Amniotic epithelial cell (primary cell): ENCODE measurements at regions not wholly inside any gene's neighbourhood (a gene's known extent, or its start where the extent isn't known, plus 50 kb on each side); places are given as distances from the start of the nearest gene placed in this dataset.
"Not testable (repeated sequence)": the region's sequence is repeated elsewhere in the genome, so short reads cannot be mapped to it uniquely, and the experiment has no call there.

ENCODE experiments used
- DNase-seq: peaks from one replicate; pipeline ENCODE4 v3.0.0-alpha.2; 2010; ENCODE audit warnings: low read depth

DNA sequence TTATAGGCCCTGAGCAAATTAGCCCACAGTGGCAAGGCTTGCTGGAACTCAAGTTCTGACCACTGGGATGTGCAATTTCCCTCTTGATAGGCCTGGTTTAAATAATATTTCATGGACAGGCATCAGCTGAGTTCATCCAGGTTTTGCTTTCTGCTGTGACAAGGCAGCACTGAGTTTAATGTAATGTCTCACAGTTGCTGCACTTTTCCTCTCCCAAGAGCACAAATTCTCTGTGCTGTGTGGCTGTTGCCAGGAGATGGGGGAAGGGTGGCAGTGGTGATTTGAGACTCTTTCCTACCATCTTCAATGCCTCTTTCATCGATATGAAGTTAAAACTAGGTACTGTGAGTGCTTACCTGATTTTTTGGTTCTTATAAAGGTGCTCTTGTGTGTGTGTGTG, 272.8 kb upstream of the STXBP6 start:
- no peak for DNase-seq

DNA sequence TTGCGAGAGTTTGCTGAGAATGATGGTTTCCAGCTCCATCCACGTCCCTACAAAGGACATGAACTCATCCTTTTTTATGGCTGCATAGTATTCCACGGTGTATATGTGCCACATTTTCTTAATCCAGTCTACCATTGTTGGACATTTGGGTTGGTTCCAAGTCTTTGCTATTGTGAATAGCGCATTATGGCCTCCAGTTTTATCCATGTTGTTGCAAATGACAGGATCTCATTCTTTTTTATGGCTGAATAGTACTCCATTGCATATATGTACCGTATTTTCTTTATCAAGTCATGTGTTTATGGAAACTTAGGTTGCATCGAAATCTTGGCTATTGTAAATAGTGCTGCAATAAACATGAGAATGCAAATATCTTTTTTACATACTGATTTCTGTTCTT, 266.1 kb upstream of the STXBP6 start:
- DNase-seq = not testable (repeated sequence)

DNA sequence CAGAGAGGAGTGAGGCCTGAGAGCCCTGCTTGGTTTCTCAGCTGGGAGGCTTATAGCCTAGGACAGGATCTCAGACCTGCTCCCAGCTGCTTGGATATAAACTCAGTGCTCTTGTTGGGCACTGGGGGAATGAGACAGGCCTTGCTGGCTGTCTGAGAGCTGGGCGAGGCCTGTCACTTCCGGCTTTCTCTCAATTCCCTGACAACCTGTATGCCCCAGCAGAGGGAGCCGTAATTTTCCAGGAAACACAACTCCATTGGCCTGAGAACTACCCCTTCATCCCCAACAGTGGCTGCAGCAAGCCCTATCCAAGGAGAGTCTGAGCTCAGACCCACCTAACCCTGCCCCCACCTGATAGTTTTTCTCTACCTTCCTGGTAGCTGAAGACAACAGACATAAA, 258.3 kb upstream of the STXBP6 start:
- DNase-seq = no peak

DNA sequence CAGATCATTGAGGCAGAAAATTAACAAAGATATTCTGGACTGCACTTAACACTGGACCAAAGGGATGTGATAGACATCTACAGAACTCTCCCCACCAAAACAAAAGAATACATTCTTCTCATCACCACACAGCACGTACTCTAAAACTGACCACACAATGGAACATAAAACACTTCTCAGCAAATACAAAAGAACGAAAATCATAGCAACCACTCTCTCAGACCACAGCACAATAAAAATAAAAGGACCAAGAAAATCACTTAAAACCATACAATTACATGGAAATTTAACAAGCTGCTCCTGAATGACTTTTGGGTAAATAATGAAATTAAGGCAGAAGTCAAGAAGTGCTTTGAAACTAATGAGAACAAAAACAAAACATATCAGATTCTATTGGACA, 254.0 kb upstream of the STXBP6 start:
- DNase-seq = no peak

DNA sequence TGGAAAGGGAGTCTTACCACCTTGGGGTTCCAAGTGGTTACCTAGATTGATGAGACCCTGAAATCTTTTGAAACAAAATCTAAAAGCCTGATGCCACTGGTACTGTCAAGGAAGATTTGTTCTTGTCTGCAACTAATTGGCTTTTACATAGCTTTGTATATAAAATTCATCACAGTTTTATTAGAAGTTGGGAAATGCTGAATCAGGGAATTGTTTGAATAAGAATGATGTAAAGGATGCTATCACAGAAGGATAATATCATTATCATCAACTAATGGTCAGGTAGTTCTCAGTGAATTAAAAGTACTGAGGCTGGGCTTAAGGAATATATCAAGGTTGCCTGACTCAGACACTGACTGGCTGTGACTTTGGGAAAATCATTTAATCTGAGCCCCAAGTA, 248.3 kb upstream of the STXBP6 start:
- DNase-seq = no peak

DNA sequence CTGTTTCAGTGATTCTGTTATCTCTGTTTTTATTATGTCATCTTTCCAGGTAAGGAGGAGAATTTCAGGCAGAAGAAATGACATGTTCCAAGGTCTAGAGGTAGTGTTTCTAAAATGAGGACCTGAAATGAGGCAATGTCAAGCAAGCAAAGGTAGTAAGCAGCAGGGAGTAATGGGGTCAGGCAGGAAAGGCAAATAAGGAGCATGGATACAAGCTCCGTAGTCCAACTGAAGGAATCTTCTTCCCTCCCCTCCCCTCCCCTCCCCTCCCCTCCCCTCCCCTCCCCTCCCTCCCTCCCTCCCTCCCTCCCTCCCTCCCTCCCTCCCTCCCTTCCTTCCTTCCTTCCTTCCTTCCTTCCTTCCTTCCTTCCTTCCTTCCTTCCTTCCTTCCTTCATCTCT, 240.2 kb upstream of the STXBP6 start:
- not testable (repeated sequence) for DNase-seq

DNA sequence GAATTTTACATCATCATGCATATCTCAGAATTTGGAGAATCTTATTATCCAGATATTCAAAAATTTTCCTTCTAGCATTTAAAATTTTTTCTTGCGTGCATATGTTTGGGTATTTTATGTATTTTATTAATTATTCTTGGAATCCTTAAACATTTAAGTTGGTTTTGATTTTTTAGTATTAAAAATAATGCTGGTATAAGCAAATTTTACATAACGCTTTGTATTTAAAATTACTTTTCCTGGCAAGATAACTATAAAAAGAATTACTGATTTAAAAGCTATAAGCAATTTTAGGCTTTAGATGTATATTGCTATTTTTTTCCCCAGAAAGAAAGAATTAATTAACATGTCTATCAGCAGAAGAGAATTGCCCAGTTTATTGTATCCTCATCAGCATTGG, 224.6 kb upstream of the STXBP6 start:
- DNase-seq = no peak

DNA sequence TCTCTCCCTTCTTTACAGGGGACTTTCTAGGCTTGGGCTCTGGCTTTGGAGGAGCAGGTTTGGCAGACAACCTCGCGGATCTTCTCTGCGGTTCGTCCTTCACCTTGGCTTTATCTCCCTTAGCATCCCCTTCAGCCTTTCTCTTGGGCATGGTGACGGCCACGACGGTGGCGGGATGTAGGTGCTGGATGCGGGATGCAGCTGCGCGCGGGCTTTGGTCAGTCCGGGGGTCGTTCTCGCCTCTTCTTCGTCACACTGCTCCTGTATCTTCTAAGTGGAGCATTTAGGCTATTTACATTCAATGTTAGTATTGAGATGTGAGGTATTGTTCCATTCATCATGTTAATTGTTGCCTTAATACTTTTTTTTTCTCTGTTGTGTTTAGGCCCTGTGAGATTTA, 217.2 kb upstream of the STXBP6 start:
- DNase-seq = no peak

DNA sequence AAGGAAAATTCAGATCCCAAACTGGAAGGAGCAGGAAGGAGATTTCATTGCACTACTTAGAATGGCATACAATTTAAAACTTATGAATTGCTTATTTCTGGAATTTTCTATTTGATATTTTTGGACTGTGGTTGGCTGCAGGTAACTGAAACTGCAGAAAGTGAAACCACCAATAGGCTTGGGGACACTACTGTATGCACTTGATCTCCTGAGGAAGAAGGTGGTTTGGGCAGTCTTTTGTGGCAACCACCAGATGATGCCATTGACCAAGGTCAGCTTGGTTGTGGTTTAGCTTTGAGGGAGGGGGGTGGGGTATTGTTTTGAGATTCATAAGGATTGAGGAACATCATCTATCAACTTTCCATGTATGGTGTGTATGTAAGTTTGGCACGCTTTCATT, 209.5 kb upstream of the STXBP6 start:
- DNase-seq = no peak

DNA sequence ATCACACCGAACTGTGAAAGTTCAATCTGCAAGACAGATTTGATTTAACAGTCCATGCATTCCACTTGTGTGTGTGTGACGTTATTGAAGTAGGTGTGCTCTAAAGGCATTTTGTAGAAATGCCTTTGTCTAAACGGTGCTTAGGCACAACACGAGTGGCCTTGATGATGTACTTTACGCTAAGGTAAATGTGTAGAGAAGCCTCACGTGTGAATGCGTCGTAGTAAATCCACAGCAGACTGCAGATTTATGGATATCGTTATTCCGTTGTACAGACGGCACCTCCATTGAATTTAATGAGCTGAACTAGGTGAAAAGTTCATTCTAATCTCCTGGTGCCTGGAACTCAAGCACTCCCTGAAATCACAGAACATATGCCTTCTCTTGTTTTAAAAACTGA, 202.8 kb upstream of the STXBP6 start:
- DNase-seq = no peak

DNA sequence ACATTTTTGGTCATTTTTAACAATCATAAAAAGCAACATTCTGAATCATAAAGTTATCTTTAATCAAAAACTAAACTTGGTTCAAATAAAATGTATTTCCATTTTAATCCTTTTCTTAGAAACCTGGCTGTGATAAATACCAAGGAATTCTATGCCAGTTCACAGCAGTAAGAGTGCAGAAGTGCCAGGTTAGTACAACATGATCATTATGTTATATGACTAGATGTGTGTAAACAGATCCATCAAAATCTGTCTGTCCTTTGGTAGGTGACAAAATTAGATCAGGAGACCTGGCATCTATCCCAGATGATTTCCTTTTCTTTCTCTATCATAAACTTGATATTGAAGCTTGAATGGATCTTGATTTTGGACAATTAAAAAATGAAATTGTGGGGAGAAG, 200.6 kb upstream of the STXBP6 start:
- no peak for DNase-seq

DNA sequence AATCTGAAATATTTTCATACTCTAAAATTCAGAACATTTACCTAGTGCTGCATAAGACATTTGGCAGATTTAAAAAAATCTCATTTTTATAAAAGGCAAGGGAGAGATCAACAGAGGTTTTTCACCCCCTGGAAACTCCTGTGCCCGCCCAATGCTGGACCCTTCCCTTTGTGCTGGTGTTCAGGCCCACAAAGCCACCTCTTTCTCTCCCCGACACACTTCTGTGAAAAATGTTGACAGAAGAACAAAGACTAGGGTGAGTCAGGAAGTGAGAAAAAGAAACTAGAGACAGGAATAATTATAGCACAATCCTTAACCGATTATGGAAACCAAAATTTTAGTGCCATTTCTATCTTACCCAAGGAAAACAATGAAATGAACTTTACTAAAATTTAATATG, 197.7 kb upstream of the STXBP6 start:
- DNase-seq = no peak

DNA sequence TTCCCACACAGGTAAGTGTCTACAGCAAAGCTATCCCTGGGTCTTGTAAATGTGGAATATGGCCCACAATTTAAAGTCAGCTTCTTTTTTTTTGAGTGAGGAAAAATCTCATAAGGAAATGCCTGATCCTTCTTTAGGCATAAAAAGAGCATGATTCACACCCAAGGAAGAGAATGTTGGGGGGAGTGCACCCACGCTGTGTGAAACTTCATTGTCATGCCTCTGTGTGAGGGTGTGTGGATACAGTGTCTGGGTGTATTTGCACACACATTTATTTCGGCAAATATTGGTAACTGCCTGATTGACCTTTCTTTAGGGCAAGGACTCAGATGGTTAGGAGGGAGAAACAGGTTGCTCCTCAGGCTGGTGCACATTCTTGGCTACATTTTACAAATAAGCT, 196.8 kb upstream of the STXBP6 start:
- no peak for DNase-seq

DNA sequence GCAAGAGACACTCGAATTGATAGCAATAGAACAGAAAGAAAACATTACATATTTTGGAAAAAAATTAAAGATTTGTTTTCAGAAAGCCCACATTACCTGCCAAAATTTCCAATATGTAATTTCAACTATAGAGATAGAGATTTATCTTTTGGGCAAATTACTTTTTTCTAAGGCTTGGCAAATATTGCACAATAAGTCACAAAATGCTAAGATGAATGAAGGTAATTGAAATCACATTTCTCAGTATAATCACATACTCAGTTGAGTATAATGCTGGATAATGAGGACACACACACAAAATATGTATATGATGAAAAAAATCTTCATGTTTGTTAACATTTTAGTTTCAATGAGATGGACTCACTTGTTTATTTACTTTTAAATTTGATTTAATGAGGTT, 189.2 kb upstream of the STXBP6 start:
- DNase-seq = no peak

DNA sequence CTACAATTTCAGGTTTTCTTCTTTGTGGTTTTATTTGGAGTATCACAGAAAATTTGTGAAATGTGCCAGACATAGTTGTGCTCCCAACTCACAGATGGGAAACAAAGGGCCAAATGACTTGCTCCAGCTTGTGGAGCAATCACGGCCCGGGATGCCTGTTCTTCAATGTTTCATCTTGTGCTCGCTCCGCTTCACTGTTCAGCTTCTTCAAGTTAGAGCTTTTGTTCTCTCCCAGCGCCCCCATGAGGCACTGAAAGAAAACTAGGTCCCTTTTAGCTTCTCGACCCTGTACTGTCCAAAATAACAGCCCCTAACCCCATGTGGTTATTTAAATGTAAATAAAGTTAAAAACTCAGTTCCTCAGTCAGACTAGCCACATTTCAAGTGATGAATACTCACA, 187.9 kb upstream of the STXBP6 start:
- DNase-seq = peak; percentile 40

DNA sequence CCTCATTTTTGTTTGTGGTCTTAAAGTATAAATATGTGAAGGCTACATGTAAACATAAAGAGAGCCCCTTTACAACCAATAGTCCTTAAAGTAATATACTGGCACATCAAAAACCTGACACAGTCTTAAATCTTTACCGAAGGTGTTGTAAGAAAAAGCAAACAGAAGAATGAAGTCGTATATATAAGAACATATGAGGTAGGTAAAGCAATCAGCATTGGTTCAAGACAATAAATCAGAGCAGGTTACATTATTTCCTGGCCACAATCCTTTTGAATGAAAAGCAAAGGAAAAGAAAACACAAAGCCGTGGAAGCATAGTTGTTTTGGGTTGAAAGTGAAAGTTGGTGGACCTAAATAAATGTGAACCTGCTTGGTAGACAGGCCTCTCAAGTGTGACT, 183.7 kb upstream of the STXBP6 start:
- no peak for DNase-seq

DNA sequence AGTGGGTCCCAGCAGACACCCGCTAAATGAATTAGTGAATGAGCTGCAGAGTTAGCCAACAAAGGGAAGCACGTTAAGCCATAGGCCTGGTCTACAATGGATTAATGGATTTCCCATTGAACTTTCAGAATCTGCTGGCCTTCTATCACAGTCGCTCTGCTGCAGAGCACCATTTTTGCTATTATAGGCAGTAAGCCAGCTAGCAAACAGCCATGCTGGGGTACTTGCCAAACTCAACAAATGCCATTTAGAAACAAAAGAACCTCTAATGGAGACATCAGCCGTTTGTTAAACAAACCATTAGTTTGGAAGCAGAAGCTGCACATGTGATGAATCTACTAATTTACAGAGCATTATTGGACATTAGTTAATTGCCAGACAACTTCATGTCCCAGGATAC, 181.1 kb upstream of the STXBP6 start:
- DNase-seq = no peak

DNA sequence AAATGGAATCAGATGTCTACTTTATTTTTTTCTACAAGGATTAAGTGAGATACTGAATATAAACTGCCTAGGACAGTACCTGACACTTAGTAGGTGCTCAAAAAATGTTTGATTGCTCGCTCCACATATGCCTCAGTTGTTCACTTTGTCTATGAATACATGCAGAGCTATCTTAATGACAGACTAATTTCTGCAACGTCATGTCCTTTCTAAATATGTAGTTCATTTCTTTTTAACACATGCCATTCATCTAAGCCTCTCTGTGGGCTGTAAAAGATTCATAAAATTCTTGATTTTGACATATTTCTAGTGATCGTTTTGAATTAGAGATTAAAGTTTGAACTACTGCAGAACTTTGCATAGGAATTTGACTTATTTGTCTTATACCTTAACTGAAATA, 176.3 kb upstream of the STXBP6 start:
- no peak for DNase-seq

DNA sequence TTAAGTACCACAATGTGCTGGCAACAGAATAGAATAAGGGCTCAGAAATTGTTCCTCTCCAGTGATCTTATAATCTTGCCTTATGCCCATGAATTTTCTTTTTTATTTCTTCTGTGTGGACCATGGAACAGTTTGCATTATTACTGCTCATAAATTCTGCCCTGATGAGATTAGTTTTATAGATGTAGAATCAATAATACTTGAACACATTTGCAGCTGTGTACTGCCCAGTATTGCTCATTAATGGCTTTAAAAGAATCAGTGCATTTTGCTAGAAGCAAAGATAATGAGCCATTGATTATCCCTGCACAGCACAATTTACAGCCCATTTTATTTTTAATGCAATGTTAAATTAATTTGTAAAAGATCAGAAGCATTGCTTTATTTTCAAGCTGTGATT, 172.3 kb upstream of the STXBP6 start:
- DNase-seq = no peak

DNA sequence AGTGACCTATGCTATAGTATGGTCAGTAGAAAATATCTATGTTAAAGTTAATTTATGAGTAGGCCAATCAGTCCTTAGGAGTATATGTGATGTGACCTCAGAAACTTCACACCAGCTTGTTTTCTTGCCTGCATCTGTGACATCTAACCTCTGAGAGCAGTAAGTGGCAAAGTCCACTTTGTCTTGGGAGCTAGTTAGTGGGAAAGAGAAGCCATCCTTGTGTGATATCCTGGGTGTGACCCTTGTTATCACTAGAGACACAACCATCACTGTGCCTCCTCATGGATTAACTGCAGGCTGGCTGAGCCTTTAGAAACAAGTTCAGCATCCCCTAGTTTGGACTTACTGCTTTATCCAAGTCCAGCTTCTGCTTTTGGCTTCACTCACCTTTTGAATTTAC, 170.6 kb upstream of the STXBP6 start:
- DNase-seq = no peak

DNA sequence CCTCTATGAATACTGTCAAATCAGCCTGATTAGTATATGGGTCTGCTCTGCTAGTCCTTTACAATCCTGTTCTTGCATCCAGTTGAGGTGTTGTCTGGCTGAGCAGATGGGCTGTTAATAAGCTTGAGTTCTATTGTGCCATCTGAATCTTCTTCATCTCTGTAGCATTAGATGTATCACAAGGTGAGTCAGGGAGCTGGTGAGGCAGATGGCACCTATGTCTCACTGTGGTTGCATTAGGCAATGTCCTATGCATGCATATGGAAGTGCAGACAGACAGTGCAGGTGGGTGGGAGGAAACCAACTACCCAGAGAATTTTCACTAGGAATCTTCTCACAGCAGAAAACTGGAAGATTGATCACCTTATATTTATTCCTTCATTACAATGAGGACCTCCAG, 165.7 kb upstream of the STXBP6 start:
- no peak for DNase-seq

DNA sequence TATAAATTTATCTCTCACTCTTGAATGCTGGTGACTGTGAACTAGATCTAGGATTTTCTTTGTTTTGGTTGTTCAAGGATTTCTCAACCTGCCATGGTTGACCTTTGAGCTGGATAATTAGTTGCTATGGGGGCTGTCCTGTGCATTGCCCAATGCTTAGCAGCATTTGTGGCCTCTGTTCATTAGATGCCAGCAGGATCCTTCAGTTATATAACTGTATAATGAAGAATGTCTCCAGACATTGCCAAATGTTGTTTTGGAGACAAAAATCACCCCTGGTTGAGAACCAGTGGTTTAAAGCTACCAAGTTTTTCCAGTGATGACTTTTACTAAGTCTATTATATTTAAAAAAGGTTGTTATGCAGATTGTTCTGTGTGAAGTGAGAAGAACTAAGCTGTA, 147.9 kb upstream of the STXBP6 start:
- DNase-seq = no peak

DNA sequence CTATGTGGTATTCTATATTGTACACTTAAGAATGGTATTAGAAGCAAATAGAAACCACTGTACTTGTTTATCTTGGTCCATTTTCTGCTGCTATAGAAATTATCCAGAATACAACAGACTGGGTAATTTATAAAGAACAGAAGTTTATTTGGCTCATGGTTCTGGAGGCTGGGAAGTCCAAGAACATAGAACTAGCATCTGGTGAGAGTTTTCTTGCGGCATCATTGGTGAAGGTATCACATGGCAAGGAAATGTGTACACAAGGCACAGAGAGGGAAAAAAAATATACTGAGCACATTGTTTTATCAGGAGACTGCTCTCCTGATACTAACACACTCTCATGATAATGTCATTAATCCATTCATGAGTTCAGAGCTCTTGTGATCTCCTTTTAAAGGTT, 130.3 kb upstream of the STXBP6 start:
- DNase-seq = no peak

DNA sequence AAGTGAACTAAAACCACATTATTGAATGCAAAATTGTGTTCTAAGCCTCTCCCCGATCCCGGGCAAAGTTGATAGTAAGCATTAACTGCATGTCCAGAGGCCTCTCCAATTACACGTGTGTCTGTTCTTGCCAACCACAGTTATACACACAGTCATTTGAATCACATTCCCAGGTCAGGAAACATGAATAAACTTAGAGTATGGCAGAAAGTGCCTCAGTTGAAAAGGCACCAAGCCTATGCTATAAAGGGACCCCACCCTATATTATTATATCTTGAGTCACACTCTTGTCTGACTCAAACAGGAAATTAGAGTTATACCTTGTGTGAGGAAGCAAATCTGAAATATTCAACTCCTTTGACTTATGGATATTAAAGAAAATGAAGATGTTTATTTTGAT, 128.3 kb upstream of the STXBP6 start:
- no peak for DNase-seq
